NCI-H187 (cell line): ENCODE measurements at regions not wholly inside any gene's neighbourhood (a gene's known extent, or its start where the extent isn't known, plus 50 kb on each side); places are given as distances from the start of the nearest gene placed in this dataset.

Experiments
- DNase-seq, 2 experiments: peaks; one replicate each; lab custom pipeline; 2025; lab: John Stamatoyannopoulos, UW

- no peak for DNase-seq
These were observed 327.1 kb downstream of the GLRX3 start for GRCh38 chr10:130463104-130463875.

GRCh38 chr10:130463876-130464364 lies 327.7 kb downstream of the GLRX3 start:
- DNase-seq, result no peak

- no peak for DNase-seq
These were observed 328.2 kb downstream of the GLRX3 start for GRCh38 chr10:130464426-130464825.

- DNase-seq, result no peak
These were observed 330.2 kb downstream of the GLRX3 start for GRCh38 chr10:130466271-130466997.

- no peak for DNase-seq
These were observed 334.1 kb downstream of the GLRX3 start for GRCh38 chr10:130470286-130470685.

- DNase-seq, result no peak
These were observed 334.8 kb downstream of the GLRX3 start for GRCh38 chr10:130470973-130471372.

GRCh38 chr10:130471486-130471885 lies 335.3 kb downstream of the GLRX3 start:
- DNase-seq, result no peak

- no peak for DNase-seq
These were observed 336.0 kb downstream of the GLRX3 start for GRCh38 chr10:130472236-130472635.

- DNase-seq, result no peak
These were observed 338.4 kb downstream of the GLRX3 start for GRCh38 chr10:130474591-130474990.

- DNase-seq, result no peak
These were observed 341.2 kb downstream of the GLRX3 start for GRCh38 chr10:130477360-130477759.

GRCh38 chr10:130479146-130479545 lies 343.0 kb downstream of the GLRX3 start:
- no peak for DNase-seq

GRCh38 chr10:130479926-130480325 lies 343.7 kb downstream of the GLRX3 start:
- DNase-seq, result no peak

- no peak for DNase-seq
These were observed 344.3 kb downstream of the GLRX3 start for GRCh38 chr10:130480491-130480890.

- DNase-seq, result no peak
These were observed 345.1 kb downstream of the GLRX3 start for GRCh38 chr10:130481076-130481930.

GRCh38 chr10:130481936-130482335 lies 345.7 kb downstream of the GLRX3 start:
- no peak for DNase-seq

- DNase-seq, result no peak
These were observed 347.7 kb downstream of the GLRX3 start for GRCh38 chr10:130483691-130484467.

- no peak for DNase-seq
These were observed 348.4 kb downstream of the GLRX3 start for GRCh38 chr10:130484468-130485180.

- no peak for DNase-seq
These were observed 349.2 kb downstream of the GLRX3 start for GRCh38 chr10:130485236-130485957.

- no peak for DNase-seq
These were observed 350.0 kb downstream of the GLRX3 start for GRCh38 chr10:130485958-130486895.
